ENCODE measurements at regions not wholly inside any gene's neighbourhood (a gene's known extent, or its start where the extent isn't known, plus 50 kb on each side); places are given as distances from the start of the nearest gene placed in this dataset.

GRCh38 chr4:125187226-125188176 is 127.3 kb upstream of the FAT4 start:
- H3K9me2 ChIP-seq (ENCODE audit: insufficient read depth), result no peaks in the 10 kb centered on the region
- no peaks in the 10 kb centered on the region for H3K36me3 ChIP-seq (ENCODE audit: low read depth)
- DNase-seq, result peak in 1 of 2 experiments; percentile 5
- ChIA-PET POLR2A (ENCODE audit: unreplicated experiment) (no interaction called here), CTCF (no interaction called here)
- no peaks in the 10 kb centered on the region for H3K4me1 ChIP-seq (replicated peaks; ENCODE audit: insufficient read depth)
- H3K27me3 ChIP-seq (ENCODE audit: insufficient read depth, low read depth), result no peaks in the 10 kb centered on the region
- BruUV-seq (replicated peaks), result no TSS peak
- H3K4me3 ChIP-seq, result no peak overlapping the region
- H3K79me2 ChIP-seq (ENCODE audit: low read depth), result no peaks in the 10 kb centered on the region
- H3K4me2 ChIP-seq, result no peak overlapping the region
- H3F3A ChIP-seq (ENCODE audit: insufficient read depth, low read depth), result no peaks in the 10 kb centered on the region
- H3K9me3 ChIP-seq (ENCODE audit: insufficient read depth, low read depth), result no peaks in the 10 kb centered on the region
- no peak overlapping the region for H3K27ac ChIP-seq
- no peak overlapping the region for H2AFZ ChIP-seq
- intact Hi-C loops (cut with micrococcal nuclease; ENCODE audit: unreplicated experiment), result no loop called here
- TF ChIP-seq CTCF (conservative IDR thresholded peaks at IDR 0.05) (no peak), EZH2 (IDR thresholded peaks at IDR 0.05; ENCODE audit: low read depth) (no peak)
- H4K20me1 ChIP-seq (ENCODE audit: insufficient read depth), result no peaks in the 10 kb centered on the region

- POLR2A ChIA-PET (ENCODE audit: unreplicated experiment), result no interaction called here
- Histone ChIP-seq H3K27me3 (ENCODE audit: insufficient read depth, low read depth) (no peaks in the 10 kb centered on the region), H3F3A (ENCODE audit: insufficient read depth, low read depth) (no peaks in the 10 kb centered on the region), H3K27ac (no peak overlapping the region), H4K20me1 (ENCODE audit: insufficient read depth) (no peaks in the 10 kb centered on the region), H3K36me3 (ENCODE audit: low read depth) (no peaks in the 10 kb centered on the region), H3K9me2 (ENCODE audit: insufficient read depth) (no peaks in the 10 kb centered on the region), H2AFZ (0 out of 2 replicates have a peak overlapping the region, but pooled peaks have one; percentile 1), H3K9me3 (ENCODE audit: insufficient read depth, low read depth) (no peaks in the 10 kb centered on the region), H3K4me1 (replicated peaks; ENCODE audit: insufficient read depth) (no peaks in the 10 kb centered on the region), H3K4me3 (no peak overlapping the region), H3K79me2 (ENCODE audit: low read depth) (no peaks in the 10 kb centered on the region), H3K4me2 (no peak overlapping the region)
- TF ChIP-seq CTCF (conservative IDR thresholded peaks at IDR 0.05) (no peak), EZH2 (IDR thresholded peaks at IDR 0.05; ENCODE audit: low read depth) (no peak)
- DNase-seq, result no peak
- CTCF ChIA-PET, result no interaction called here
- no TSS peak for BruUV-seq (replicated peaks)
- intact Hi-C loops (cut with micrococcal nuclease; ENCODE audit: unreplicated experiment), result no loop called here
Observed at GRCh38 chr4:125184116-125184515, 130.6 kb upstream of the FAT4 start.

DNA sequence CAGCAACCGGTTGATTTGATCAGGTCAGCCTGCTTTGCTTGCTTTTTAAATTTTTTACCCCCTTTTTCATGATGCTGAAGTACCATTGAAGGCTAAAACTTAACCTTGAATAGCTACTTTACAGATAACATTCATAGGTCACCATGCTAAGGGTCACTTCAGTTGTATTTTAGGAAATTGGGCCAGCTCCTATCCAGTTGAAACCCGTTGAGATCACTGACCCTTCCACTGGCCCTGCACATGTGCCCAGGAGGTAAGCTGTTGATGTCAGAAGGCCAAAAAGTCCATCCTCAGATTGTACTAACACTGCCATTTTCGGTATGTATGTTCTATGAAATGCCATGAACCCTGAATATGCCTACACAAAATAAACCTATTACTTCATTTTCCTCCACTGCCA is 133.0 kb upstream of the FAT4 start:
- CTCF ChIA-PET, result no interaction called here
- Histone ChIP-seq H3K9me2 (ENCODE audit: insufficient read depth) (no peaks in the 10 kb centered on the region), H2AFZ (no peak overlapping the region), H3K4me1 (replicated peaks; ENCODE audit: insufficient read depth) (no peaks in the 10 kb centered on the region), H3K27me3 (ENCODE audit: insufficient read depth, low read depth) (no peaks in the 10 kb centered on the region), H3K4me3 (no peak overlapping the region), H3K27ac (no peak overlapping the region), H4K20me1 (ENCODE audit: insufficient read depth) (no peaks in the 10 kb centered on the region), H3K4me2 (no peak overlapping the region), H3K9me3 (ENCODE audit: insufficient read depth, low read depth) (no peaks in the 10 kb centered on the region), H3F3A (ENCODE audit: insufficient read depth, low read depth) (no peaks in the 10 kb centered on the region), H3K79me2 (ENCODE audit: low read depth) (no peaks in the 10 kb centered on the region), H3K36me3 (ENCODE audit: low read depth) (no peaks in the 10 kb centered on the region)
- intact Hi-C loops (cut with micrococcal nuclease; ENCODE audit: unreplicated experiment), result no loop called here
- TF ChIP-seq EZH2 (IDR thresholded peaks at IDR 0.05; ENCODE audit: low read depth) (no peak), CTCF (conservative IDR thresholded peaks at IDR 0.05) (no peak)
- POLR2A ChIA-PET (ENCODE audit: unreplicated experiment), result no interaction called here
- BruUV-seq (replicated peaks), result no TSS peak
- no peak for DNase-seq
